Mesothelial cell of epicardium (in vitro differentiated cells): ENCODE measurements at regions not wholly inside any gene's neighbourhood (a gene's known extent, or its start where the extent isn't known, plus 50 kb on each side); places are given as distances from the start of the nearest gene placed in this dataset.

Experiments used
- DNase-seq, 2 experiments: peaks; one replicate each; pipeline ENCODE4 v3.0.0; 2021; ENCODE audit warnings: low spot score in 2 of 2; ENCODE audit not compliant: unreplicated experiment in 2 of 2
- H3K27ac Mint-ChIP-seq: 2 replicates; pipeline ENCODE4 v1.8.0; 2021; ENCODE audit warnings: mixed read lengths
- H3K27me3 Mint-ChIP-seq: 2 replicates; pipeline ENCODE4 v1.8.0; 2021; ENCODE audit warnings: low read depth, mixed read lengths
- H3K36me3 Mint-ChIP-seq: 2 replicates; pipeline ENCODE4 v1.8.0; 2021; ENCODE audit warnings: mixed read lengths
- H3K4me1 Mint-ChIP-seq: 2 replicates; pipeline ENCODE4 v1.8.0; 2021; ENCODE audit warnings: mixed read lengths
- H3K4me3 Mint-ChIP-seq: 2 replicates; pipeline ENCODE4 v1.8.0; 2021; ENCODE audit warnings: mild to moderate bottlenecking, moderate library complexity, mixed read lengths
- H3K9me3 Mint-ChIP-seq: 2 replicates; pipeline ENCODE4 v1.8.0; 2021; ENCODE audit warnings: mixed read lengths
- CTCF ChIP-seq: fragments of 200-600 bp; sonication (generic); IDR thresholded peaks from one replicate; pipeline ENCODE4 v1.5.0; 2021; ENCODE audit warnings: antibody characterized with exemption; ENCODE audit not compliant: unreplicated experiment

GRCh38 chr4:160316036-160316435 is 1213.2 kb downstream of the RAPGEF2 start:
- Mint-ChIP-seq H3K36me3 (peaks cover 7% of the 10 kb centered on the region), H3K9me3 (peaks cover 5% of the 10 kb centered on the region), H3K4me3 (no peak overlapping the region), H3K27ac (no peak overlapping the region), H3K27me3 (no peaks in the 10 kb centered on the region), H3K4me1 (peaks cover 23% of the 10 kb centered on the region)
- no peak for DNase-seq
- no peak for TF ChIP-seq CTCF

GRCh38 chr4:160318567-160319220 is 1215.8 kb downstream of the RAPGEF2 start:
- Mint-ChIP-seq H3K27ac (peak overlapping the region; percentile 55), H3K9me3 (peaks cover 2% of the 10 kb centered on the region), H3K27me3 (no peaks in the 10 kb centered on the region), H3K36me3 (peaks cover 7% of the 10 kb centered on the region), H3K4me3 (no peak overlapping the region), H3K4me1 (peaks cover 30% of the 10 kb centered on the region)
- no peak for TF ChIP-seq CTCF
- DNase-seq = no peak

GRCh38 chr4:160319221-160319867 is 1216.5 kb downstream of the RAPGEF2 start:
- no peak overlapping the region for H3K4me3 Mint-ChIP-seq
- no peak for TF ChIP-seq CTCF
- no peak for DNase-seq
- H3K27ac Mint-ChIP-seq = peak overlapping the region; percentile 55
- H3K36me3 Mint-ChIP-seq = peaks cover 7% of the 10 kb centered on the region
- H3K4me1 Mint-ChIP-seq = peaks cover 30% of the 10 kb centered on the region
- no peaks in the 10 kb centered on the region for H3K27me3 Mint-ChIP-seq
- peaks cover 2% of the 10 kb centered on the region for H3K9me3 Mint-ChIP-seq

- DNase-seq = no peak
- Mint-ChIP-seq H3K4me3 (no peak overlapping the region), H3K27me3 (no peaks in the 10 kb centered on the region), H3K9me3 (peaks cover 2% of the 10 kb centered on the region), H3K4me1 (peaks cover 30% of the 10 kb centered on the region), H3K36me3 (peaks cover 6% of the 10 kb centered on the region), H3K27ac (peak overlapping the region; percentile 55)
- TF ChIP-seq CTCF = no peak
These were observed 1217.0 kb downstream of the RAPGEF2 start for GRCh38 chr4:160319868-160320260.

- TF ChIP-seq CTCF = no peak
- Mint-ChIP-seq H3K27me3 (no peaks in the 10 kb centered on the region), H3K27ac (no peak overlapping the region), H3K4me3 (no peak overlapping the region), H3K9me3 (peaks cover 8% of the 10 kb centered on the region), H3K4me1 (peaks cover 6% of the 10 kb centered on the region), H3K36me3 (no peaks in the 10 kb centered on the region)
- no peak for DNase-seq
These were observed 1223.2 kb downstream of the RAPGEF2 start for GRCh38 chr4:160326110-160326509.
